Endodermal cell (in vitro differentiated cells): ENCODE measurements at regions not wholly inside any gene's neighbourhood (a gene's known extent, or its start where the extent isn't known, plus 50 kb on each side); places are given as distances from the start of the nearest gene placed in this dataset.
"Not testable (repeated sequence)": the region's sequence is repeated elsewhere in the genome, so short reads cannot be mapped to it uniquely, and the experiment has no call there.

ENCODE experiments used
- DNase-seq: peaks from one replicate; pipeline ENCODE4 v3.0.0-alpha.2; 2017
- H3K27ac ChIP-seq: 2 replicates; pipeline ENCODE4 v1.5.1; 2013; ENCODE audit warnings: mild to moderate bottlenecking, low read depth, low read length, moderate library complexity
- H3K27me3 ChIP-seq: 2 replicates; pipeline ENCODE4 v1.6.1; 2013; ENCODE audit warnings: mild to moderate bottlenecking, low read length, moderate library complexity; ENCODE audit not compliant: insufficient read depth, control insufficient read depth, poor library complexity, severe bottlenecking
- H3K36me3 ChIP-seq: 2 replicates; pipeline ENCODE4 v1.7.0; 2013; ENCODE audit warnings: mild to moderate bottlenecking, low read length, moderate library complexity; ENCODE audit not compliant: control insufficient read depth, insufficient read depth
- H3K4me1 ChIP-seq: one replicate; pipeline ENCODE4 v1.7.0; 2013; ENCODE audit warnings: low read length; ENCODE audit not compliant: control insufficient read depth, insufficient read depth
- H3K4me3 ChIP-seq: 2 replicates; pipeline ENCODE4 v1.5.1; 2013; ENCODE audit warnings: mild to moderate bottlenecking, low read length, moderate library complexity
- H3K9ac ChIP-seq: 2 replicates; pipeline ENCODE4 v1.6.1; 2013; ENCODE audit warnings: mild to moderate bottlenecking, low read length, moderate library complexity; ENCODE audit not compliant: poor library complexity, severe bottlenecking; ENCODE audit errors: extremely low read depth
- H3K9me3 ChIP-seq: 2 replicates; pipeline ENCODE4 v1.6.1; 2013; ENCODE audit warnings: mild to moderate bottlenecking, low read length, moderate library complexity; ENCODE audit not compliant: control insufficient read depth
- H3K27ac Mint-ChIP-seq: 2 replicates; pipeline ENCODE4 v1.8.0; 2020; ENCODE audit warnings: mixed read lengths
- H3K27me3 Mint-ChIP-seq: 2 replicates; pipeline ENCODE4 v1.8.0; 2021; ENCODE audit warnings: mild to moderate bottlenecking, mixed read lengths; ENCODE audit not compliant: insufficient read depth
- H3K36me3 Mint-ChIP-seq: 2 replicates; pipeline ENCODE4 v1.8.0; 2020; ENCODE audit warnings: low read depth, mixed read lengths
- H3K4me1 Mint-ChIP-seq: 2 replicates; pipeline ENCODE4 v1.8.0; 2020; ENCODE audit warnings: mixed read lengths
- H3K4me3 Mint-ChIP-seq: 2 replicates; pipeline ENCODE4 v1.8.0; 2020; ENCODE audit warnings: mild to moderate bottlenecking, moderate library complexity, mixed read lengths
- H3K9me3 Mint-ChIP-seq: 2 replicates; pipeline ENCODE4 v1.8.0; 2020; ENCODE audit warnings: mild to moderate bottlenecking, mixed read lengths
- CTCF ChIP-seq: fragments of 200-600 bp; sonication (generic); conservative IDR thresholded peaks from 2 replicates; pipeline ENCODE4 v1.5.0; 2021; ENCODE audit warnings: antibody characterized with exemption, mild to moderate bottlenecking
- WGBS, 2 experiments: methylation state at CpG; one replicate each; pipeline versions ENCODE4 v1.1.5 to v1.1.7; 2013; ENCODE audit warnings: missing lambda C conversion rate in 2 of 2, mixed read lengths in 1 of 2; ENCODE audit not compliant: insufficient coverage in 1 of 2, insufficient read length in 1 of 2; 5-methylcytosine and 5-hydroxymethylcytosine counted together

GRCh38 chr14:101320396-101320795, 240.9 kb upstream of the DIO3 start:
- no peak overlapping the region for H3K27ac Mint-ChIP-seq
- H3K9me3 Mint-ChIP-seq, result peaks cover 45% of the 10 kb centered on the region
- H3K4me1 ChIP-seq, result no peaks in the 10 kb centered on the region
- peaks cover 9% of the 10 kb centered on the region for H3K36me3 ChIP-seq
- WGBS, 2 experiments, result no CpG with 5 or more reads among the region's 1 CpG
- no peak for TF ChIP-seq CTCF
- H3K4me1 Mint-ChIP-seq, result peaks cover 12% of the 10 kb centered on the region
- peaks cover 82% of the 10 kb centered on the region for H3K9me3 ChIP-seq
- no peaks in the 10 kb centered on the region for H3K27me3 ChIP-seq
- H3K27me3 Mint-ChIP-seq, result peaks cover 6% of the 10 kb centered on the region
- no peak overlapping the region for H3K4me3 Mint-ChIP-seq
- H3K36me3 Mint-ChIP-seq, result peaks cover 18% of the 10 kb centered on the region
- DNase-seq, result no peak
- no peak overlapping the region for H3K9ac ChIP-seq
- H3K4me3 ChIP-seq, result no peak overlapping the region
- no peak overlapping the region for H3K27ac ChIP-seq

- Histone ChIP-seq H3K4me3 (no peak overlapping the region), H3K9me3 (peaks cover 70% of the 10 kb centered on the region), H3K27ac (no peak overlapping the region), H3K4me1 (no peaks in the 10 kb centered on the region), H3K9ac (no peak overlapping the region), H3K27me3 (no peaks in the 10 kb centered on the region), H3K36me3 (peaks cover 3% of the 10 kb centered on the region)
- peaks cover 12% of the 10 kb centered on the region for H3K4me1 Mint-ChIP-seq
- peaks cover 26% of the 10 kb centered on the region for H3K9me3 Mint-ChIP-seq
- H3K27me3 Mint-ChIP-seq, result peaks cover 5% of the 10 kb centered on the region
- no peak for DNase-seq
- no peak for TF ChIP-seq CTCF
- no peak overlapping the region for H3K27ac Mint-ChIP-seq
- H3K36me3 Mint-ChIP-seq, result peaks cover 10% of the 10 kb centered on the region
- H3K4me3 Mint-ChIP-seq, result no peak overlapping the region
- 87 to 89% methylated on average over 5 of the region's 5 CpGs for WGBS, 2 experiments
These were observed 239.1 kb upstream of the DIO3 start for GRCh38 chr14:101322223-101322622.

GRCh38 chr14:101323111-101323510, 238.2 kb upstream of the DIO3 start:
- Histone ChIP-seq H3K27me3 (no peaks in the 10 kb centered on the region), H3K4me3 (no peak overlapping the region), H3K9ac (no peak overlapping the region), H3K27ac (no peak overlapping the region), H3K9me3 (peaks cover 62% of the 10 kb centered on the region), H3K36me3 (peaks cover 3% of the 10 kb centered on the region), H3K4me1 (no peaks in the 10 kb centered on the region)
- H3K4me3 Mint-ChIP-seq, result no peak overlapping the region
- no peak for TF ChIP-seq CTCF
- peaks cover 5% of the 10 kb centered on the region for H3K27me3 Mint-ChIP-seq
- peaks cover 26% of the 10 kb centered on the region for H3K9me3 Mint-ChIP-seq
- peaks cover 12% of the 10 kb centered on the region for H3K4me1 Mint-ChIP-seq
- H3K36me3 Mint-ChIP-seq, result peaks cover 10% of the 10 kb centered on the region
- WGBS, 2 experiments, result 83 to 97% methylated on average over 1 to 4 of the region's 4 CpGs
- no peak for DNase-seq
- H3K27ac Mint-ChIP-seq, result no peak overlapping the region

- not testable (repeated sequence) for H3K4me1 ChIP-seq, H3K9ac ChIP-seq, H3K27me3 Mint-ChIP-seq, DNase-seq, H3K4me1 Mint-ChIP-seq, H3K36me3 ChIP-seq, H3K27me3 ChIP-seq, H3K36me3 Mint-ChIP-seq, H3K27ac ChIP-seq, H3K27ac Mint-ChIP-seq, H3K4me3 ChIP-seq, H3K4me3 Mint-ChIP-seq
- WGBS, 2 experiments, result 92 to 94% methylated on average over 4 to 6 of the region's 7 CpGs
- peaks cover 26% of the 10 kb centered on the region for H3K9me3 Mint-ChIP-seq
- H3K9me3 ChIP-seq, result peaks cover 56% of the 10 kb centered on the region
These were observed 237.6 kb upstream of the DIO3 start for GRCh38 chr14:101323614-101324235.
